Astrocyte (in vitro differentiated cells and primary cell): ENCODE measurements at regions not wholly inside any gene's neighbourhood (a gene's known extent, or its start where the extent isn't known, plus 50 kb on each side); places are given as distances from the start of the nearest gene placed in this dataset.

Source experiments
- DNase-seq: peaks from one replicate; pipeline ENCODE4 v3.0.0-alpha.2; 2010; ENCODE audit warnings: low read depth
- FAIRE-seq: peaks from 2 replicates; lab custom pipeline; 2011; peaks lifted over from hg19 to GRCh38; lab: Jason Lieb, UNC
- H2AFZ ChIP-seq: 2 replicates; pipeline ENCODE4 v1.6.0; 2012; ENCODE audit warnings: low read depth, low read length, inconsistent platforms
- H3K27ac ChIP-seq: 2 replicates; pipeline ENCODE4 v1.5.1; 2011; ENCODE audit warnings: low read depth, low read length, inconsistent platforms
- H3K27me3 ChIP-seq: 2 replicates; pipeline ENCODE4 v1.6.0; 2011; ENCODE audit warnings: low read length, inconsistent platforms; ENCODE audit not compliant: insufficient read depth
- H3K36me3 ChIP-seq: 2 replicates; pipeline ENCODE4 v1.5.1; 2011; ENCODE audit warnings: low read length, inconsistent platforms; ENCODE audit not compliant: insufficient read depth
- H3K4me1 ChIP-seq: 2 replicates; pipeline ENCODE4 v1.5.1; 2011; ENCODE audit warnings: low read length, inconsistent platforms; ENCODE audit not compliant: insufficient read depth
- H3K4me2 ChIP-seq: 2 replicates; pipeline ENCODE4 v1.6.0; 2012; ENCODE audit warnings: low read length, inconsistent platforms
- H3K4me3 ChIP-seq: 2 replicates; pipeline ENCODE4 v1.5.1; 2011; ENCODE audit warnings: low read depth, mild to moderate bottlenecking, low read length, inconsistent platforms; ENCODE audit not compliant: insufficient read depth
- H3K79me2 ChIP-seq: 2 replicates; pipeline ENCODE4 v1.6.0; 2012; ENCODE audit warnings: mild to moderate bottlenecking, low read length, inconsistent platforms; ENCODE audit not compliant: insufficient read depth
- H3K9ac ChIP-seq: 2 replicates; pipeline ENCODE4 v1.6.0; 2012; ENCODE audit warnings: mild to moderate bottlenecking, low read length, inconsistent platforms
- H3K9me3 ChIP-seq: 2 replicates; pipeline ENCODE4 v1.5.1; 2012; ENCODE audit warnings: low read depth, mild to moderate bottlenecking, low read length, inconsistent platforms; ENCODE audit not compliant: insufficient read depth
- H4K20me1 ChIP-seq: 2 replicates; pipeline ENCODE4 v1.6.0; 2012; ENCODE audit warnings: low read length, inconsistent platforms; ENCODE audit not compliant: insufficient read depth
- H3K27ac Mint-ChIP-seq: one replicate; pipeline ENCODE4 v1.8.0; 2021; ENCODE audit warnings: mild to moderate bottlenecking, mixed read lengths; ENCODE audit not compliant: unreplicated experiment
- H3K27me3 Mint-ChIP-seq: one replicate; pipeline ENCODE4 v1.8.0; 2021; ENCODE audit warnings: low read depth, mixed read lengths; ENCODE audit not compliant: unreplicated experiment
- H3K36me3 Mint-ChIP-seq: one replicate; pipeline ENCODE4 v1.8.0; 2021; ENCODE audit warnings: low read depth, mixed read lengths; ENCODE audit not compliant: unreplicated experiment
- H3K4me1 Mint-ChIP-seq: one replicate; pipeline ENCODE4 v1.8.0; 2021; ENCODE audit warnings: low read depth, mixed read lengths; ENCODE audit not compliant: unreplicated experiment
- H3K4me3 Mint-ChIP-seq: one replicate; pipeline ENCODE4 v1.8.0; 2021; ENCODE audit warnings: mild to moderate bottlenecking, moderate library complexity, mixed read lengths; ENCODE audit not compliant: unreplicated experiment
- H3K9me3 Mint-ChIP-seq: one replicate; pipeline ENCODE4 v1.8.0; 2021; ENCODE audit warnings: mild to moderate bottlenecking, mixed read lengths; ENCODE audit not compliant: unreplicated experiment
- EZH2 ChIP-seq: IDR thresholded peaks from 2 replicates; pipeline ENCODE4 v1.6.1; 2012; ENCODE audit warnings: mild to moderate bottlenecking, low read length, inconsistent platforms; ENCODE audit not compliant: insufficient read depth
- TF ChIP-seq, protein P1 (sequence below): IDR thresholded peaks from 2 replicates; pipeline ENCODE4 v1.5.1; 2011; ENCODE audit warnings: low read depth, mild to moderate bottlenecking, inconsistent platforms, low read length, moderate library complexity; ENCODE audit not compliant: insufficient read depth

DNA sequence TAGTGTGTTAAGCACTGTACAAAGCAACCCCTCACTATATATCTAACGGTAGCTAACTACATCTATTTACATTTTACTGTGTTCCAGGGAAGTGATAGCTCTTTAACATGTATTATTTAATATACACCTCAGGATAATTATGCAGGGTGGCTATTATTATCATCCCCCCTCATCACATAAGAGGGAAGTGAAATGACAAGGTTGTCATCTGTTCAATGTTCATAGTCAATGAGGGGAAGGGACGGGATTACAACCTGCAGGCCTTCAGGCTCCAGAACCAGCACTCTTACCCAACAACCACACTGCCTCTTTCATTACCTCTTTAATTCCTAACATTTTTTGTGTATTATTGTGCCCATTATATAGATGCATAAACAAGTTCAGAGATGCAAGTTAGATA, 238.7 kb upstream of the ANO3 start:
- H3K9me3 Mint-ChIP-seq, result no peaks in the 10 kb centered on the region
- Histone ChIP-seq H3K4me2 (no peak overlapping the region), H3K79me2 (no peaks in the 10 kb centered on the region), H4K20me1 (no peaks in the 10 kb centered on the region), H3K27me3 (no peaks in the 10 kb centered on the region), H3K9ac (no peak overlapping the region), H3K4me1 (no peaks in the 10 kb centered on the region), H3K36me3 (no peaks in the 10 kb centered on the region), H2AFZ (no peak overlapping the region), H3K9me3 (no peaks in the 10 kb centered on the region), H3K4me3 (no peak overlapping the region), H3K27ac (no peak overlapping the region)
- no peak for DNase-seq
- TF ChIP-seq, protein P1, sequence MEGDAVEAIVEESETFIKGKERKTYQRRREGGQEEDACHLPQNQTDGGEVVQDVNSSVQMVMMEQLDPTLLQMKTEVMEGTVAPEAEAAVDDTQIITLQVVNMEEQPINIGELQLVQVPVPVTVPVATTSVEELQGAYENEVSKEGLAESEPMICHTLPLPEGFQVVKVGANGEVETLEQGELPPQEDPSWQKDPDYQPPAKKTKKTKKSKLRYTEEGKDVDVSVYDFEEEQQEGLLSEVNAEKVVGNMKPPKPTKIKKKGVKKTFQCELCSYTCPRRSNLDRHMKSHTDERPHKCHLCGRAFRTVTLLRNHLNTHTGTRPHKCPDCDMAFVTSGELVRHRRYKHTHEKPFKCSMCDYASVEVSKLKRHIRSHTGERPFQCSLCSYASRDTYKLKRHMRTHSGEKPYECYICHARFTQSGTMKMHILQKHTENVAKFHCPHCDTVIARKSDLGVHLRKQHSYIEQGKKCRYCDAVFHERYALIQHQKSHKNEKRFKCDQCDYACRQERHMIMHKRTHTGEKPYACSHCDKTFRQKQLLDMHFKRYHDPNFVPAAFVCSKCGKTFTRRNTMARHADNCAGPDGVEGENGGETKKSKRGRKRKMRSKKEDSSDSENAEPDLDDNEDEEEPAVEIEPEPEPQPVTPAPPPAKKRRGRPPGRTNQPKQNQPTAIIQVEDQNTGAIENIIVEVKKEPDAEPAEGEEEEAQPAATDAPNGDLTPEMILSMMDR, result no peak
- TF ChIP-seq EZH2, result no peak
- no peaks in the 10 kb centered on the region for H3K36me3 Mint-ChIP-seq
- no peak for FAIRE-seq
- H3K4me1 Mint-ChIP-seq, result no peaks in the 10 kb centered on the region
- H3K4me3 Mint-ChIP-seq, result no peak overlapping the region
- H3K27me3 Mint-ChIP-seq, result no peaks in the 10 kb centered on the region
- H3K27ac Mint-ChIP-seq, result no peak overlapping the region

DNA sequence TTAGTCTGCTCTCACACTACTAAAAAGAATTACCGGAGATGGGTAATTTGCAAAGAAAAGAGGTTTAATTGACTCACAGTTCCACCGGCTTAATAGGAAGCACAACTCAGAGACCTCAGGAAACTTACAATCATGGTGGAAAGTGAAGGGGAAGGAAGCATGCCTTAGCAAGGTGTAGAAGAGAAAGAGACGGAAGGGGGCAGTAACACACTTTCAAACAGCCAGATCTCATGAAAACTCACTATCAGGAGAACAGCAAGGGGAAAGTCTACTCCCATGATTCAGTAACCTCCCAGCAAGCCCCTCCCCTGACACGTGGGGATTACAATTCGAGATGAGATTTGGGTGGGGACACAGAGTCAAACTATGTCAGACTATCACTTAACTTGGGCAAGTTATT, 236.6 kb upstream of the ANO3 start:
- H3K4me3 Mint-ChIP-seq, result no peak overlapping the region
- Histone ChIP-seq H4K20me1 (no peaks in the 10 kb centered on the region), H3K27me3 (no peaks in the 10 kb centered on the region), H3K4me2 (no peak overlapping the region), H3K79me2 (no peaks in the 10 kb centered on the region), H2AFZ (no peak overlapping the region), H3K9me3 (no peaks in the 10 kb centered on the region), H3K4me3 (no peak overlapping the region), H3K36me3 (no peaks in the 10 kb centered on the region), H3K27ac (no peak overlapping the region), H3K9ac (no peak overlapping the region), H3K4me1 (no peaks in the 10 kb centered on the region)
- no peaks in the 10 kb centered on the region for H3K36me3 Mint-ChIP-seq
- DNase-seq, result no peak
- no peak for TF ChIP-seq EZH2
- TF ChIP-seq, protein P1, result no peak
- no peak overlapping the region for H3K27ac Mint-ChIP-seq
- H3K9me3 Mint-ChIP-seq, result no peaks in the 10 kb centered on the region
- no peaks in the 10 kb centered on the region for H3K27me3 Mint-ChIP-seq
- no peak for FAIRE-seq
- H3K4me1 Mint-ChIP-seq, result no peaks in the 10 kb centered on the region

DNA sequence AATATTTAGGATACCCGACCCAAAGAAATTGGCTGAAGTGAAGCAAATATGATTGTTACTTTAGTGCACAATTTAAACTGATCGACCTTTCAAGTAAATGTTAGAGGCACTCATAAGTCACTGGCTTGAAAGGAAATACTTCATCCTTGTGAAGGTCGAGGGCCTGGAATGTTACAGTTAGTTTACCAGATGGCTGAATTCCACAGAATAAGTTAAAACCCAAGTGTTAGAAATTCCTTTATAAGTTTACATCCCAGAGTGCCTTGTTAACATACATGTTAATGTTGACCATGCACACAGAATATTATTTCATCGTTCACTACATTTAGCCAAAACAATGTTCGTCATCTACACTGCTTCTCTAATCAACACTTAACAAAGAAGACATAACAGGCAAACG, 235.5 kb upstream of the ANO3 start:
- H3K36me3 ChIP-seq, result no peaks in the 10 kb centered on the region

More for the DNA sequence above, 235.5 kb upstream of the ANO3 start:
- no peaks in the 10 kb centered on the region for H3K27me3 ChIP-seq
- no peak overlapping the region for H3K27ac Mint-ChIP-seq
- H2AFZ ChIP-seq, result no peak overlapping the region
- no peaks in the 10 kb centered on the region for H3K79me2 ChIP-seq
- DNase-seq (no peak), FAIRE-seq (no peak)
- H3K36me3 Mint-ChIP-seq, result no peaks in the 10 kb centered on the region
- no peaks in the 10 kb centered on the region for H3K27me3 Mint-ChIP-seq
- no peak overlapping the region for H3K4me3 Mint-ChIP-seq
- no peak overlapping the region for H3K27ac ChIP-seq
- no peaks in the 10 kb centered on the region for H3K9me3 ChIP-seq
- H4K20me1 ChIP-seq, result no peaks in the 10 kb centered on the region
- H3K4me1 ChIP-seq, result no peaks in the 10 kb centered on the region
- H3K4me3 ChIP-seq, result no peak overlapping the region
- no peak overlapping the region for H3K9ac ChIP-seq
- H3K4me1 Mint-ChIP-seq, result no peaks in the 10 kb centered on the region
- H3K4me2 ChIP-seq, result no peak overlapping the region
- no peak for TF ChIP-seq EZH2
- TF ChIP-seq, protein P1, result no peak
- H3K9me3 Mint-ChIP-seq, result no peaks in the 10 kb centered on the region
